Ascending aorta (tissue), 2 donors: ENCODE measurements at regions not wholly inside any gene's neighbourhood (a gene's known extent, or its start where the extent isn't known, plus 50 kb on each side); places are given as distances from the start of the nearest gene placed in this dataset.

Experiments
- DNase-seq, 2 donors: peaks; one replicate each; pipeline ENCODE4 v3.0.0-alpha.2; 2019; ENCODE audit warnings: low spot score in 2 of 2
- H3K27ac ChIP-seq, 2 donors: fragments of 200-600 bp; sonication (generic); one replicate each; pipeline ENCODE4 v1.5.1; 2016 to 2017; ENCODE audit warnings: mild to moderate bottlenecking in 1 of 2
- H3K27me3 ChIP-seq: fragments of 200-600 bp; sonication (generic); one replicate; pipeline ENCODE4 v1.5.1; 2017
- H3K36me3 ChIP-seq, 2 donors: fragments of 200-600 bp; sonication (generic); one replicate each; pipeline ENCODE4 v1.5.1; 2016
- H3K4me1 ChIP-seq, 2 donors: fragments of 200-600 bp; sonication (generic); one replicate each; pipeline ENCODE4 v1.5.1; 2016 to 2017; ENCODE audit warnings: mild to moderate bottlenecking in 1 of 2
- H3K4me3 ChIP-seq, 2 donors: fragments of 200-600 bp; sonication (generic); one replicate each; pipeline ENCODE4 v1.5.1; 2016 to 2017; ENCODE audit warnings: mild to moderate bottlenecking in 1 of 2
- H3K9me3 ChIP-seq, 2 donors: fragments of 200-600 bp; sonication (generic); one replicate each; pipeline ENCODE4 v1.5.1; 2016
- intact Hi-C: fragments of 100-400 bp; cut with DNase I; formaldehyde crosslinking; loops from one replicate; pipeline ENCODE4 v1.15.1; 2023
- TF ChIP-seq, protein P1 (sequence below), 3 experiments: fragments of 200-600 bp in 2 of 3; fragments of 450-650 bp in 1 of 3; sonication (generic) in 2 of 3; IDR thresholded peaks; one replicate each; pipeline ENCODE4 v1.5.1; 2016 to 2019; ENCODE audit warnings: antibody characterized with exemption in 3 of 3, mild to moderate bottlenecking in 1 of 3, moderate library complexity in 1 of 3

DNA sequence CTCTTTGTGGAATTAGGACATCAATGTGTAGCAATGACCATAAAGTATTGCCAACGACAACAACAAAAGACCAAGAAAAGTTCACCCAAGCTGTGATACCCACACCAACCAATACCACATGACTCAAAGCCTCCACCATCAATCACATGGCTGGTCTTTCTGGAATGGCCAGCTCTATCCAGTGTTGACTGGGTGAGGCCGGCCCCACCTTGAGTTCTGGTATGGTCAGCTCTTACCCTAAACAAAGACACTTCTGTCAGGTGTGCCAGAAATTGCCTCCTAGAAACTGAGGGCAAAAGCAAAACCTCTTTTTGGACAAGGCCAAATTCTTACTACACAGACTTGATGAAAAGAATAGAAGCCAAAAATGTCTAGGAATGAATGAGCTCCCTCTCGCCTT, 331.5 kb downstream of the ZNF608 start:
- intact Hi-C loops, result no loop called here
- H3K27ac ChIP-seq, result no peak overlapping the region
- TF ChIP-seq, protein P1, sequence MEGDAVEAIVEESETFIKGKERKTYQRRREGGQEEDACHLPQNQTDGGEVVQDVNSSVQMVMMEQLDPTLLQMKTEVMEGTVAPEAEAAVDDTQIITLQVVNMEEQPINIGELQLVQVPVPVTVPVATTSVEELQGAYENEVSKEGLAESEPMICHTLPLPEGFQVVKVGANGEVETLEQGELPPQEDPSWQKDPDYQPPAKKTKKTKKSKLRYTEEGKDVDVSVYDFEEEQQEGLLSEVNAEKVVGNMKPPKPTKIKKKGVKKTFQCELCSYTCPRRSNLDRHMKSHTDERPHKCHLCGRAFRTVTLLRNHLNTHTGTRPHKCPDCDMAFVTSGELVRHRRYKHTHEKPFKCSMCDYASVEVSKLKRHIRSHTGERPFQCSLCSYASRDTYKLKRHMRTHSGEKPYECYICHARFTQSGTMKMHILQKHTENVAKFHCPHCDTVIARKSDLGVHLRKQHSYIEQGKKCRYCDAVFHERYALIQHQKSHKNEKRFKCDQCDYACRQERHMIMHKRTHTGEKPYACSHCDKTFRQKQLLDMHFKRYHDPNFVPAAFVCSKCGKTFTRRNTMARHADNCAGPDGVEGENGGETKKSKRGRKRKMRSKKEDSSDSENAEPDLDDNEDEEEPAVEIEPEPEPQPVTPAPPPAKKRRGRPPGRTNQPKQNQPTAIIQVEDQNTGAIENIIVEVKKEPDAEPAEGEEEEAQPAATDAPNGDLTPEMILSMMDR (IDR thresholded peaks at IDR 0.05), result no peak

DNA sequence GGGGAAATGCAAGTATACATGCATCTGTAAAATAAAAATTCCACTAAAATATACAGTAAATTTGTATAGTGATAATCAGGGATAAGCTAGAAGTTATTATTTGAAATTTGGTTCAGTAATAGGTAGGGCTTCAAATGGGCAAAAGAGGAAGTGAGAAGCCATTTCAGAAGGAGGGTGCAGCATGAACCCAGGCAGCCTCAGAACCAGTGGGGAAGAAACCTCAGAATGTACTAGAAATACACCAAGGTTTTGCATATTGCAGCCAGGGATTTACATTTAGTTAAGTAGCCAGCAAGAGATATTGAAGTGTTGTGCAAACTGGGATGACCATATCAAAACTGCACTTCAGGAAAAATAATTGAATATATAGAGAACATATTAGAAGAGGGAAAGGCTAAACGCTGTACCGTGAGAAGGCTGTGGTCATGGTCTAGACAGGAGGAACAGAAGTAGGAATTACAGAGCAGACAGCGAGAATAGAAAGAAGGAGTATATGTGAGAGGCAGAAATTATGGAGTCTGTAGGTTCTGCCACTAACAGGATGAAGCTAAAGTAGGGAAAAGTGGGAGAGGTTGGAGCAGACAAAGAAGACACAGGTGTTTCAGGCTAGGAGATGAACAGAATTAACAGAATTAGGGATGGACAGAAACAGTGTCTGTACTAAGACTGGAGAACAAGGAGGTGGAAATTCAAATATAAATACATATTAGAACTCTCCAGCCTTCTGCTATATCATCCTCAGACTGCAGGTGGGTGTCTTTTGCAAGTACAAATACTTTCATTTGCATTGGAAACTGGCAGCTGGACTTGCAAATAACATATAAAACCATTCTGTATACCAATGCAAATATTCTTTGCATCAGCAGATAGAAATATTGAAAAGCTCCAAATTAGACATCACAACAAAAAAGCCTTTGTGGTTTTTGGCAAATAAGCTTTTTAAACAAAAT, 335.6 kb downstream of the ZNF608 start:
- Histone ChIP-seq H3K36me3 (no peaks in the 10 kb centered on the region), H3K9me3 (no peaks in the 10 kb centered on the region), H3K4me1 (no peaks in the 10 kb centered on the region), H3K27ac (no peak overlapping the region), H3K4me3 (no peak overlapping the region), H3K27me3 (no peaks in the 10 kb centered on the region)
- TF ChIP-seq, protein P1 (IDR thresholded peaks at IDR 0.05), result no peak
- intact Hi-C loops, result no loop called here
- no peak for DNase-seq

More for the DNA sequence above, 331.5 kb downstream of the ZNF608 start:
- Histone ChIP-seq H3K4me3 (no peak overlapping the region), H3K27me3 (no peaks in the 10 kb centered on the region), H3K9me3 (no peaks in the 10 kb centered on the region), H3K4me1 (no peaks in the 10 kb centered on the region), H3K36me3 (no peaks in the 10 kb centered on the region)
- DNase-seq, result no peak

DNA sequence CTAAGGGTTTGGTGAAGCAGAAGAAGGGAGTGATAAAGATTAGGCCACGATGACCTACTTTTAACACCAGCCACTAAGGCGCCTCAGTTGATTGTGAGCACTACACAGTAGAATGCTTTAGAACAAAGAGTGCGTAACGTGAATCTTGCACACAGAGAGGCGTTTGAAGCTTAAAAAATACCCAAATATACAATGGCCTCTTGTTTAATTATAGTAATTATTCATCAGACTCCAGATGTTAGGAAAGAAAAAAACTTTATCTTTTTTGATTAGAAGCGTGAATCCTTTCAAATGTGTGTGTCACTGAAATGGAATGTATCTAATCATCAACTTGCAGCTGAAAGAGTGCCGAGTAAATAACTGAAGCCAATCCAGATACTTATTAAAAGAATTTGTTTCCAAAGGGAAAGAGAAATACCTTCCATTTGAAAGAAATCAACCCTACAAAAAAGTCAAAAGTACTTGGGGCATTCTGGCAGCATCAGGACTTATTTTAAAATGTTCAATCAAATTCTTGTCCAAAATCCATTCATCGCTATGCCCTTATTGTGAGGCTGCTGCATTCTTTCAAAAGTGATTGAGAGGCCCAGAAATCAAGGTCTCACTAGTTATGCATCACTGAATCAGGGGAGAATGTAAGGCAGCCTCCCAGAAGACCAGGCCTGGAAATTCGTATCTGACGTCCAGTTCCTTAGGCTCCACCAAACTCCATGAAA, 337.5 kb downstream of the ZNF608 start:
- H3K27me3 ChIP-seq, result no peaks in the 10 kb centered on the region
- no peaks in the 10 kb centered on the region for H3K9me3 ChIP-seq
- H3K4me1 ChIP-seq, result no peaks in the 10 kb centered on the region
- TF ChIP-seq, protein P1 (IDR thresholded peaks at IDR 0.05), result no peak
- H3K4me3 ChIP-seq, result no peak overlapping the region
- intact Hi-C loops, result no loop called here
- DNase-seq, result no peak
- no peak overlapping the region for H3K27ac ChIP-seq
- H3K36me3 ChIP-seq, result no peaks in the 10 kb centered on the region

DNA sequence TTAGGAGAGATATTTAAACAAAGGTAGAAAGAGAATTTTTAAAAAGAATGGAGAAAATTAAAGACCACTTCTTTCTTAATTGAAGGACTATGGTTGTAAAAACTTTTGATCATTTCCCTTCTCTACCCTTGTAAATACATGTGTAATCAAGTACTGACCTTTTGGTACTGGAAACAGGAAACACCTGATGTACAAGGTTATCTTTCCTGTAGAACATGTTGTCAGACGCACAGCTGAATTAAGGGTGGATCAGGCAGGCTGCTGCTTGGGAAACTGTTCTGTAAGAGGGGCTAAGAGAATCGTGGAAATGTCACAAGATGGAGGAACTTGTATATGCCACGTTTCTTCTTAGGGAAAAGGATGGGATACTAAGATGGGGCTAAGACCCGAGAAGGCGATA, 341.6 kb downstream of the ZNF608 start:
- Histone ChIP-seq H3K27ac (no peak overlapping the region), H3K4me1 (no peaks in the 10 kb centered on the region), H3K4me3 (no peak overlapping the region), H3K9me3 (no peaks in the 10 kb centered on the region), H3K36me3 (no peaks in the 10 kb centered on the region), H3K27me3 (no peaks in the 10 kb centered on the region)
- intact Hi-C loops, result no loop called here
- TF ChIP-seq, protein P1 (IDR thresholded peaks at IDR 0.05), result no peak
- DNase-seq, result no peak

DNA sequence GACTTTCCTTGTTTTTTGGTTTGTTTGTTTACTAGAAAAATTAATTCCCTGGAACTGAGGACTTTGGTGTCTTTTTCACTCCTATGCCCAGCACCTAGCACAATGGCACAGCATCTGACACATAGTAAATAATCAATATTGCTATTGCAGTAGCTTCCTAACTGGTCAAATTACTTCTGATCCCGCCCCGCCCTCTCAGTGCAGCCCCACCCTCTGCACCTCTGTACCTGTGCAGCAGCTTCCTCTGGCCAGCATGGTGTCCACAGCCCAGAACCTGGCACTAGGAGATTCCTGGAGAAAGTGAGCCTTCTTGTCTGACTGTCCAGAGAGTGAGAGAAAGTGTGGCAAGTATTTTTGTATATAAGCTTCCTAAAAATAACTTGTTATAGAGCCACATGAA, 343.2 kb downstream of the ZNF608 start:
- Histone ChIP-seq H3K36me3 (no peaks in the 10 kb centered on the region), H3K4me1 (no peaks in the 10 kb centered on the region), H3K27ac (no peak overlapping the region), H3K27me3 (no peaks in the 10 kb centered on the region), H3K4me3 (no peak overlapping the region), H3K9me3 (no peaks in the 10 kb centered on the region)
- intact Hi-C loops, result no loop called here
- DNase-seq, result no peak
- TF ChIP-seq, protein P1 (IDR thresholded peaks at IDR 0.05), result no peak
